PFSK-1 (cell line): ENCODE measurements at regions not wholly inside any gene's neighbourhood (a gene's known extent, or its start where the extent isn't known, plus 50 kb on each side); places are given as distances from the start of the nearest gene placed in this dataset.

Experiments used
- FOXP2 ChIP-seq: optimal IDR thresholded peaks from 2 replicates; pipeline ENCODE3; 2011; ENCODE audit warnings: borderline replicate concordance, control low read depth, inconsistent platforms; ENCODE audit not compliant: insufficient read depth; ENCODE audit errors: extremely low read length, extremely low read depth
- POLR2AphosphoS5 ChIP-seq: IDR thresholded peaks from 2 replicates; pipeline ENCODE4 v1.6.1; 2012; ENCODE audit warnings: low read depth, mild to moderate bottlenecking, control low read depth, low read length, moderate library complexity
- REST ChIP-seq, 2 experiments: IDR thresholded peaks; 2 replicates each; pipeline versions ENCODE4 v1.6.1 to v1.8.0; 2011 to 2012; ENCODE audit warnings: low read depth in 2 of 2, low read length in 2 of 2, control low read depth in 1 of 2, inconsistent platforms in 1 of 2, mild to moderate bottlenecking in 1 of 2, moderate library complexity in 1 of 2; ENCODE audit not compliant: insufficient read depth in 1 of 2
- SIN3A ChIP-seq: IDR thresholded peaks from 2 replicates; pipeline ENCODE4 v1.6.1; 2012; ENCODE audit warnings: mild to moderate bottlenecking, low read length, moderate library complexity, borderline replicate concordance; ENCODE audit not compliant: insufficient read depth
- TAF1 ChIP-seq: IDR thresholded peaks from 2 replicates; pipeline ENCODE4 v1.6.1; 2012; ENCODE audit warnings: low read length, control low read depth, borderline replicate concordance; ENCODE audit not compliant: insufficient read depth

- no peak for TF ChIP-seq TAF1
- no peak for TF ChIP-seq SIN3A
- TF ChIP-seq FOXP2, result no peak
- TF ChIP-seq REST (IDR thresholded peaks at IDR 0.05; ENCODE audit: insufficient read depth in 1 of 2, low read depth in 2 of 2, low read length in 2 of 2), result no peak
- TF ChIP-seq POLR2AphosphoS5, result no peak
Observed at GRCh38 chr16:81155769-81156168, 59.6 kb upstream of the GCSH start.

- TF ChIP-seq REST (IDR thresholded peaks at IDR 0.05; ENCODE audit: insufficient read depth in 1 of 2, low read depth in 2 of 2, low read length in 2 of 2) (no peak), FOXP2 (no peak), TAF1 (no peak), SIN3A (no peak), POLR2AphosphoS5 (no peak)
Observed at GRCh38 chr16:81151648-81152310, 55.6 kb upstream of the GCSH start.

GRCh38 chr16:81149614-81150013 lies 53.4 kb upstream of the GCSH start:
- TF ChIP-seq SIN3A, result no peak

GRCh38 chr16:81148277-81148676 lies 52.1 kb upstream of the GCSH start:
- TF ChIP-seq SIN3A (no peak), POLR2AphosphoS5 (no peak), TAF1 (no peak), FOXP2 (no peak), REST (IDR thresholded peaks at IDR 0.05; ENCODE audit: insufficient read depth in 1 of 2, low read depth in 2 of 2, low read length in 2 of 2) (no peak)
